Glutamatergic neuron (in vitro differentiated cells): ENCODE measurements at regions not wholly inside any gene's neighbourhood (a gene's known extent, or its start where the extent isn't known, plus 50 kb on each side); places are given as distances from the start of the nearest gene placed in this dataset.

Source experiments
- DNase-seq: peaks from one replicate; pipeline ENCODE4 v3.0.0; 2022
- H3K27ac Mint-ChIP-seq: one replicate; pipeline ENCODE4 v1.8.0; 2020; ENCODE audit warnings: mild to moderate bottlenecking, mixed read lengths, inconsistent platforms; ENCODE audit not compliant: unreplicated experiment
- H3K27me3 Mint-ChIP-seq: one replicate; pipeline ENCODE4 v1.8.0; 2020; ENCODE audit warnings: mild to moderate bottlenecking, moderate library complexity, mixed read lengths, inconsistent platforms; ENCODE audit not compliant: unreplicated experiment
- H3K36me3 Mint-ChIP-seq: one replicate; pipeline ENCODE4 v1.8.0; 2020; ENCODE audit warnings: mild to moderate bottlenecking, mixed read lengths, inconsistent platforms; ENCODE audit not compliant: unreplicated experiment
- H3K4me1 Mint-ChIP-seq: one replicate; pipeline ENCODE4 v1.8.0; 2020; ENCODE audit warnings: mild to moderate bottlenecking, low read depth, mixed read lengths, inconsistent platforms; ENCODE audit not compliant: unreplicated experiment
- H3K4me3 Mint-ChIP-seq: one replicate; pipeline ENCODE4 v1.8.0; 2020; ENCODE audit warnings: mild to moderate bottlenecking, mixed read lengths, inconsistent platforms; ENCODE audit not compliant: unreplicated experiment
- H3K9me3 Mint-ChIP-seq: one replicate; pipeline ENCODE4 v1.8.0; 2020; ENCODE audit warnings: mild to moderate bottlenecking, moderate library complexity, mixed read lengths, inconsistent platforms; ENCODE audit not compliant: unreplicated experiment
- CTCF ChIP-seq: fragments of 200-600 bp; sonication (generic); IDR thresholded peaks from one replicate; pipeline ENCODE4 v1.5.0; 2021; ENCODE audit not compliant: partially characterized antibody, unreplicated experiment

- no peak for TF ChIP-seq CTCF
- Mint-ChIP-seq H3K4me1 (no peaks in the 10 kb centered on the region), H3K27ac (no peak overlapping the region), H3K27me3 (no peaks in the 10 kb centered on the region), H3K4me3 (no peak overlapping the region), H3K9me3 (no peaks in the 10 kb centered on the region), H3K36me3 (no peaks in the 10 kb centered on the region)
- DNase-seq, result no peak
These were observed 727.8 kb upstream of the FAM174A start for GRCh38 chr5:99807346-99807745.

- no peak for DNase-seq
- no peaks in the 10 kb centered on the region for H3K9me3 Mint-ChIP-seq
- no peaks in the 10 kb centered on the region for H3K36me3 Mint-ChIP-seq
- no peak overlapping the region for H3K27ac Mint-ChIP-seq
- H3K27me3 Mint-ChIP-seq, result no peaks in the 10 kb centered on the region
- TF ChIP-seq CTCF, result no peak
- H3K4me1 Mint-ChIP-seq, result no peaks in the 10 kb centered on the region
- H3K4me3 Mint-ChIP-seq, result no peak overlapping the region
These were observed 740.1 kb upstream of the FAM174A start for GRCh38 chr5:99795031-99795430.

GRCh38 chr5:99788482-99788881 is 746.7 kb upstream of the FAM174A start:
- TF ChIP-seq CTCF, result no peak
- H3K4me1 Mint-ChIP-seq, result no peaks in the 10 kb centered on the region
- no peaks in the 10 kb centered on the region for H3K36me3 Mint-ChIP-seq

GRCh38 chr5:99775189-99775588 is 760.0 kb upstream of the FAM174A start:
- no peaks in the 10 kb centered on the region for H3K36me3 Mint-ChIP-seq
- DNase-seq, result no peak
- TF ChIP-seq CTCF, result no peak

More at GRCh38 chr5:99788482-99788881, 746.7 kb upstream of the FAM174A start:
- DNase-seq, result no peak
- H3K9me3 Mint-ChIP-seq, result no peaks in the 10 kb centered on the region
- no peaks in the 10 kb centered on the region for H3K27me3 Mint-ChIP-seq
- no peak overlapping the region for H3K27ac Mint-ChIP-seq
- no peak overlapping the region for H3K4me3 Mint-ChIP-seq

GRCh38 chr5:99773290-99773689 is 761.9 kb upstream of the FAM174A start:
- Mint-ChIP-seq H3K36me3 (no peaks in the 10 kb centered on the region), H3K4me1 (peaks cover 4% of the 10 kb centered on the region), H3K9me3 (no peaks in the 10 kb centered on the region), H3K27me3 (peaks cover 3% of the 10 kb centered on the region), H3K4me3 (no peak overlapping the region), H3K27ac (no peak overlapping the region)
- no peak for TF ChIP-seq CTCF
- DNase-seq, result no peak

More at GRCh38 chr5:99775189-99775588, 760.0 kb upstream of the FAM174A start:
- Mint-ChIP-seq H3K4me1 (peaks cover 4% of the 10 kb centered on the region), H3K4me3 (no peak overlapping the region), H3K27ac (no peak overlapping the region), H3K9me3 (no peaks in the 10 kb centered on the region), H3K27me3 (peaks cover 3% of the 10 kb centered on the region)
